ENCODE measurements at regions not wholly inside any gene's neighbourhood (a gene's known extent, or its start where the extent isn't known, plus 50 kb on each side); places are given as distances from the start of the nearest gene placed in this dataset.

DNA sequence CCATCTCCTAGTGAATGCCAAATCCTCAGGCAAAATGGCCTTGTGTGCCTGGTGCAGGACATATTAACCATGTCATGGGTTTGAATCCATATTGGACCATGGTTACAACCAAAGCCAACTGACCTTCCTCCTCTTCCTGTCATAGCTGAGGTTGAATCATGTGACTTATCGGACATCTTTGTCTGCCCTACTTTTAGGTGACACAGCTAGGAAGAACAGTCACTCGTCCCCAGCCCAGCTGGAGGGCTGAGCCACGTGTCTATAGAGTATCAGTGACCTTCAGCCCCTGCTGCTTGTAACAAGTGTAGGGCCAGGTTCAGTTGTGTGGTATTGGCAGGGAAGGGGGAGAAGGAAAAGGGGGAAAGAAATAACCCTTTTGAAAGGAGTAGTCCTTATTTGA is 225.2 kb downstream of the KTN1 start:
- TF ChIP-seq CTCF (IDR thresholded peaks at IDR 0.05): no peak
- TF ChIP-seq POLR2A (IDR thresholded peaks at IDR 0.05): no peak
- no peak for TF ChIP-seq EP300 (IDR thresholded peaks at IDR 0.05)

Measured in ovary (tissue), 3 donors.